Thyroid gland (tissue), 4 donors: ENCODE measurements at regions not wholly inside any gene's neighbourhood (a gene's known extent, or its start where the extent isn't known, plus 50 kb on each side); places are given as distances from the start of the nearest gene placed in this dataset.
"Not testable (repeated sequence)": the region's sequence is repeated elsewhere in the genome, so short reads cannot be mapped to it uniquely, and the experiment has no call there.

Source experiments
- DNase-seq, 2 donors: peaks; one replicate each; pipeline ENCODE4 v3.0.0-alpha.2; 2019
- H3K27ac ChIP-seq, 3 donors: fragments of 200-600 bp; sonication (generic); 1 replicate in 2 of 3; 2 replicates in 1 of 3; pipeline ENCODE4 v1.5.1; 2016 to 2019; ENCODE audit warnings: mild to moderate bottlenecking in 1 of 3, moderate library complexity in 1 of 3
- H3K27me3 ChIP-seq: fragments of 200-600 bp; sonication (generic); one replicate; pipeline ENCODE4 v1.5.1; 2019
- H3K36me3 ChIP-seq, 2 donors: fragments of 200-600 bp; sonication (generic); one replicate each; pipeline ENCODE4 v1.5.1; 2016 to 2019
- H3K4me1 ChIP-seq, 2 donors: fragments of 200-600 bp; sonication (generic); one replicate each; pipeline ENCODE4 v1.5.1; 2017 to 2019
- H3K4me3 ChIP-seq, 3 donors: fragments of 200-600 bp; sonication (generic); replicated peaks in 1 of 3; 1 replicate in 2 of 3; 2 replicates in 1 of 3; pipeline ENCODE4 v1.5.1; 2016; ENCODE audit warnings: mild to moderate bottlenecking in 1 of 3
- H3K9me3 ChIP-seq: fragments of 200-600 bp; sonication (generic); one replicate; pipeline ENCODE4 v1.5.1; 2017
- CTCF ChIP-seq, 6 experiments: fragments of 200-600 bp in 3 of 6; fragments of 450-650 bp in 3 of 6; sonication (generic) in 3 of 6; IDR thresholded peaks; one replicate each; pipeline ENCODE4 v1.5.1; 2016 to 2019; ENCODE audit warnings: antibody characterized with exemption in 6 of 6, mild to moderate bottlenecking in 2 of 6, inconsistent platforms in 1 of 6, moderate library complexity in 1 of 6
- POLR2A ChIP-seq, 2 donors: fragments of 450-650 bp; IDR thresholded peaks; one replicate each; pipeline ENCODE4 v1.6.1; 2017; ENCODE audit warnings: antibody characterized with exemption in 2 of 2, mild to moderate bottlenecking in 2 of 2, moderate library complexity in 1 of 2
- WGBS, 2 donors: methylation state at CpG; one replicate each; pipeline ENCODE4 v1.1.5; 2017; 5-methylcytosine and 5-hydroxymethylcytosine counted together
- intact Hi-C: fragments of 100-400 bp; cut with DNase I; formaldehyde crosslinking; loops from one replicate; pipeline ENCODE4 v1.15.1; 2023

- Histone ChIP-seq H3K9me3 (no peaks in the 10 kb centered on the region), H3K36me3 (no peaks in the 10 kb centered on the region), H3K27me3 (no peaks in the 10 kb centered on the region), H3K27ac (no peak overlapping the region), H3K4me3 (no peak overlapping the region), H3K4me1 (peaks cover 0 to 7% of the 10 kb centered on the region in 2 donors)
- intact Hi-C loops, result no loop called here
- TF ChIP-seq CTCF (IDR thresholded peaks at IDR 0.05), result no peak
- no peak for DNase-seq
- 74 to 83% methylated on average over 3 of the region's 3 CpGs for WGBS, 2 donors
Measured at GRCh38 chr9:81801190-81801589, 111.8 kb upstream of the TLE1 start.

GRCh38 chr9:81804306-81804705, 115.0 kb upstream of the TLE1 start:
- no peak for TF ChIP-seq POLR2A (IDR thresholded peaks at IDR 0.05)
- no peak for TF ChIP-seq CTCF (IDR thresholded peaks at IDR 0.05)
- Histone ChIP-seq H3K4me1 (no peaks in the 10 kb centered on the region), H3K27me3 (no peaks in the 10 kb centered on the region), H3K27ac (no peak overlapping the region), H3K9me3 (no peaks in the 10 kb centered on the region), H3K4me3 (no peak overlapping the region), H3K36me3 (no peaks in the 10 kb centered on the region)
- intact Hi-C loops, result no loop called here
- DNase-seq, result no peak
- WGBS, 2 donors, result 80 to 92% methylated on average over 5 of the region's 5 CpGs

GRCh38 chr9:81811688-81812087, 116.5 kb upstream of the SPATA31D4 start:
- peaks cover 7 to 22% of the 10 kb centered on the region in 2 donors for H3K4me1 ChIP-seq
- H3K27me3 ChIP-seq, DNase-seq, H3K4me3 ChIP-seq, H3K36me3 ChIP-seq, H3K9me3 ChIP-seq, H3K27ac ChIP-seq, intact Hi-C loops: not testable (repeated sequence)
- WGBS, 2 donors, result 87 to 91% methylated on average over 3 of the region's 3 CpGs

GRCh38 chr9:81814401-81814793, 113.8 kb upstream of the SPATA31D4 start:
- Histone ChIP-seq H3K27me3 (no peaks in the 10 kb centered on the region), H3K27ac (peak overlapping the region; percentile 16 to 81 (median 64)), H3K4me1 (peaks cover 7 to 22% of the 10 kb centered on the region in 2 donors), H3K36me3 (no peaks in the 10 kb centered on the region), H3K9me3 (no peaks in the 10 kb centered on the region), H3K4me3 (no peak overlapping the region)
- intact Hi-C loops, result no loop called here
- DNase-seq, result peak; percentile 22 to 30
- TF ChIP-seq CTCF (IDR thresholded peaks at IDR 0.05), result peak in 2 of 6 experiments; percentile 29 to 30
- TF ChIP-seq POLR2A (IDR thresholded peaks at IDR 0.05), result no peak

- H3K9me3 ChIP-seq, result no peaks in the 10 kb centered on the region
- no peaks in the 10 kb centered on the region for H3K27me3 ChIP-seq
- WGBS, 2 donors, result 20 to 24% methylated on average over 3 of the region's 3 CpGs
- H3K27ac ChIP-seq, result peak overlapping the region; percentile 16 to 81 (median 64)
- no peak for DNase-seq
- H3K4me3 ChIP-seq, result no peak overlapping the region
- H3K36me3 ChIP-seq, result no peaks in the 10 kb centered on the region
- TF ChIP-seq POLR2A (IDR thresholded peaks at IDR 0.05) (peak in 1 of 2 donors; percentile 24), CTCF (IDR thresholded peaks at IDR 0.05) (no peak)
- intact Hi-C loops, result no loop called here
- peaks cover 7 to 22% of the 10 kb centered on the region in 2 donors for H3K4me1 ChIP-seq
Measured at GRCh38 chr9:81814794-81815464, 113.3 kb upstream of the SPATA31D4 start.
